Glomerular visceral epithelial cell (primary cell): ENCODE measurements at regions not wholly inside any gene's neighbourhood (a gene's known extent, or its start where the extent isn't known, plus 50 kb on each side); places are given as distances from the start of the nearest gene placed in this dataset.

Experiments used
- DNase-seq: peaks from one replicate; pipeline ENCODE4 v3.0.0-alpha.2; 2016; ENCODE audit errors: extremely low spot score

DNA sequence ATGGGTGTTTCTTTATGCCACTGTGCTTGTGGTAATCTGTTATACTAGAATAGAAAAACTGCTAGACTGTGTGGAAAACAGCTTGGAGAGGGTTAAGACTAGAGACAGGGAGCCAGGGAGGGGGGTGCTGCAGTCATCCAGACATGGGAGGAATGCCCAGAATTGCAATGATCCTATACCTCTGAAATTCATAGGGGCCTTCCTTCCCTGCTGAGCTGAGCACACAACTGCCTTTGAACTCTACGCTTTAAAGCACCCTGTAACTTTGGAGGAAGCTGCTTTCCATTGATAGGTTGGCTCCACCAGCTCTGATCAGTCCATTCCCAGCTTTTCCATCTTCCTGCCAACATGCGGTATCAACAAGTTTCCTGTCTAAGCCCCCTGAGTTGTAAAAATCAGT lies 155.9 kb upstream of the RASGEF1B start:
- peak; percentile 30 for DNase-seq

DNA sequence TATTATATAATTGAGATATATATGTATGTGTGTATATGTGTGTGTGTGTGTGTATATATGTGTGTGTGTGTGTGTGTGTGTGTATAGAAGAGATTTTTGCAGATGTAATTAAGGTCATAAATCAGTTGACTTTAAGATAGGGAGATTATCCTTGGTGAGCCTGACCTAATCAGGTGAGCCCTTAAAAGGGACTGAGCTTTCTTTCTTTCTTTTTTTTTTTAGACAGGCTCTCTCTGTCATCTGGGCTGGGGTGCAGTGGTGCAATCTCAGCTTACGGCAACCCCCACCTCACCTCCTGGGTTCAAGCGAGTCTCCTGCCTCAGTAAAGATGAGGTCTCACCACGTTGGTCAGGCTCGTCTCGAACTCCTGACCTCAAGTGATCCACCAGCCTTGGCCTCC lies 155.1 kb upstream of the RASGEF1B start:
- DNase-seq, result no peak

DNA sequence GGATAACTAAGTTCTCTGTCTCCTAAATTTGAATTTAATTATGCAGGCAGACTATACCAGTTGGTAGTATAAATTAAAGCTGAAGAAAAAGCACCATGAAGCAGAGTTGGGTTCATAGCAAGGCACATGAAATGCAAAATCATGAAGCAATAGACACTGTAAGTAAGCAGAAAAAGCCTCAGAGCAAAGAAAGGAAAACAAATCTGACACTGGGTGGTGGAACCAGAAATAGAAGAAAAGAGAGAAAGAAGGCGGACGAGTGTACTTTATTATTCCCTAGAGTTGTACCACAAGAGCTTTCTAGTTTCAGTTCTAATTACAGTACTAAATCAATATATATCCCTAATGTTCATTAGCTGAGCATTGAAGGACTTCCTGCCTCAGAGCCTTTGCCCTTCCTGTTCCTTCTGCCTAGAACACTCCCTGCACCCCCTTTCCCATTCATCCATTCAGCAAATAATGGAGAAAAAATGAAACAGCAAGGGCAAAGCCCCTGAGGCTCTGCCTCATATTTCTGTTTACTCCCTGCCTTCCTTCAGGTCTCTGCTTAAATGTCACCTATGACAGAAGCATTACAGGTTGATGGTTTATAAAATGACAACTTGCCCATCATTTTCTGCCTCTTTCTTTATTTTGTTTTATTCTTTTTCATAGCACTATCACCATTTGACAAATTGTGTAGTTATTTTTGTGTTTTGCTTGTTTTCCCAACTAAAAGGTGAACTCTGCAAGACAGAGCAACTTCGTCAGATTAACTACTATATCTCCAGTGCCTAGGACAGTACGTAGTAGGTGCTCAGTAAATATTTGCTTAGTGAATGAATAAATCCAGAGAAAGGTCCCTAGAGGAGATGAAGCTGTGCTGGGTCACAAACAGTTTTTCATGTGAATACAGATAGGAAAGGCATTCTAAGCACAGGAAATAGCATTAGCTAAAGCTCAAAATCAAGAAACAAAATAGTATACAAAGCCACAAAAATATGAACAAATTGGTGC lies 154.0 kb upstream of the RASGEF1B start:
- DNase-seq, result no peak

DNA sequence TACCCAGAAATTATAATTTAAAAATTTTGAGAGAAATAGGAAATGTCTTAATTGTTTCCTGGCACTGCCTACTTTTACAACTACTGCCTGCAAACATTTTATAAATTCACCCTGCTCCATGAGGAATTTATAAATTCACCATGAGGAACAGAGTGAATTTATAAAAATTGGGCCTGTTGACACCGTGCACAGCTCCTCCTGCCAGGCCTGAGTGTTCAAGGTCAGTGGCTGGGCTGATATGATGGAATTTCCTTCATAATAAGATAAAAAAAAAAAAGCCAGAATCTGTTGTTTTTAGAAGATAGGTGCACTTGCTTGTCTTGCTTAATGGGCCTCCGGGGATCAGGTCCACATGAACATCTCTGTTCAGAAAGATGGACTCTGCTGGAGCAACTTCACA lies 151.7 kb upstream of the RASGEF1B start:
- no peak for DNase-seq

DNA sequence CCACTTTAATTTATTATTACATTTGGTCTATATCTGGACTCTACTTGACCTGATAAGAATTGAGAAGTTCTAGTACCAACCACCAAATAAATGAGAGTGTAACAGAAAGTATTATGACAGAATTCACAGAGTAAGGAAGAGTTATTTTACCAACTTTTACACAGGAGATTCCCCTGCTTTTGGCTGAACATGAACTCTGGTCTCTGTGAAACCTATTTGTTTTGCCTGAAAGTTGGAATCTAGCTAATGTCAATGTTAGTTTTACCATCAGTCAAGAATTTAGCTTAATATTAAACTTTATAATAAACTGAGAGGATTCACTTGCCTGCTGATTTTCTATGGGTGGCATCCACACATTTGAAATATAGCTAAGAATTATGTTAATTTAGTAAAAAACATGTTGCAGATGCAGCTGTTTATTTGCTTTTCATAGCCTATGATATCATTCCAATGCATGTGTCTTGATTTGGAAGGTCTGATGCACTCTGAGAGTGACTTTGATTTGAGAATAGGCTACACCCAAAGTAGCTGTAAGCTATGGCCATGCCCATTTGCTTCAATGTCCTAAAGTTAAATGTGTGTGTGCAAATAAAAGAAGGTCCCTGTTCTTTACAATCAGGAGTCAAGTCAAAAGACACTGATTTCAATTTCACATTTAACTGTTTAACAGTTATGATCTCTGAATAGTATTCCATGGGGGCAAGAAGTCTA lies 150.9 kb upstream of the RASGEF1B start:
- DNase-seq, result no peak

DNA sequence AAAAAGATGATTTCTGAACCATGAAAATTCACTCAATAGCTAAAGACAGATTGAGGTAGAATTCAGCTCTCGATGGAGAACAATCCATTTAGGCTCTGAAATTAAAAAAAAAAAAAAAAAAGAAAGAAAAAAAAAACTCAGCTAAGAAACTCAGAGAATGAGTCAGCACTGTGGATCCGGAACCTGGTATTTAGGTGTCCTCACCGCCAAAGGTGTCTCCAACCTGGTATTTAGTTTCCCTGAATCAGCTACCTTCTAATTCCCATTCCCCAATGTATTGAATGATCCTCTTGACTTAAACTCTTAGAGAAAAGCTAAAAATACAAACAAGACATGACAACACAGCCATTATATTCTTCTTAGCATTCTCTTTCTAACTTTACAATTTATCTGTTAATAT lies 150.3 kb upstream of the RASGEF1B start:
- DNase-seq, result no peak

DNA sequence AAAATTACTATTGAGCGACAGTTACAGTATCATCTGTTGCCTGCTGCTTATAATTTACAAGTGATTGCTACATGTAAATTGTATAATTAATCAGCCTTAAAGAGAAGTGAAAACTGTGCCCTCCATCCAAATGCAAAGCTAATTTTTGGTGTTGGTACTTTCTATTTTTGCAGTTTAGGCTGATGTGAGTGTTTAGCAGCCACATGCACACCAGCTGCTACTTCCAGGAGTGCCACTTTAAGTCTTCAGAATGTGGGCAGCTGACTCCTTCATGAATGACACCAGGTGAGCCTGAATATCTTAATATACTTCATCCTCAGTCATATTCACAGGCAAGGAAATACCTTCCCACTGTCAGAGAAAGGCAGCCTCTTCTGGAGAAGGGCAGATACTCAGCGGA lies 149.8 kb upstream of the RASGEF1B start:
- DNase-seq, result no peak

DNA sequence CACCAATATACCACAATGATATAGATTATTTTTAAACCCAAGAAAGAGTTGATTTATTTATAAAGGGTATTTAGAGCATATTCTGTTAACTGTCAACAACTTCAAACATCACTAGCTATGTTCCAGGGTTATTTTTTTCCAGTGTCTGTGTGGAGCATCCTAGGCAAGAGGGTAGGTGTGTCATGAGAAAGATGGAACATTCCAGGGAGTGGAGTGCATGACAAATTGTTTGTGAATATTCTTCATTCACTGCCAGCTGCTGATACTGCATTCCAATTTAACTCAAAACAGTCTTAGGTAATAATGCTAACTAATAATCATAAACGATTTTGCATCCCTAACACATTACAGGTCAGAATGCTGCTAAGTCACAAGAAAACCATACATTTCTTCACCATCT lies 148.7 kb upstream of the RASGEF1B start:
- DNase-seq, result no peak

DNA sequence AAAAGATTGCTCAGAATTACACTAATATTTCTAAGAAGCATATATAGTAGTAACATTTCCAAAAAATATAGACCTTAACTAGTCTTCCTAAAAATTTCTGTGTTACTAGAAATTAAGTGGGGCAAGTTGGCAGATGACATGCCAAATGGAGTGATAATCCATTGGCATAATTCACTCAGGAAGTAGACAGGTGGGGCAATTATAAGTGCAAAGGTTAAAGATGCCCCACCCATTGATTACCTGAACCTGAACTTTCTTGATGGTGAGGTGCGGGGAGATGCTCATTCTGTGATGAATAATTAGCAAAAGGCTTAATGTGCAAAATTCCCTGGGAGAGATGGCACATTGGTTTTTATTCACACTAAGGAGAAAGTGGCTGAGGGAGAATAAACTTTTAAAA lies 145.8 kb upstream of the RASGEF1B start:
- no peak for DNase-seq

DNA sequence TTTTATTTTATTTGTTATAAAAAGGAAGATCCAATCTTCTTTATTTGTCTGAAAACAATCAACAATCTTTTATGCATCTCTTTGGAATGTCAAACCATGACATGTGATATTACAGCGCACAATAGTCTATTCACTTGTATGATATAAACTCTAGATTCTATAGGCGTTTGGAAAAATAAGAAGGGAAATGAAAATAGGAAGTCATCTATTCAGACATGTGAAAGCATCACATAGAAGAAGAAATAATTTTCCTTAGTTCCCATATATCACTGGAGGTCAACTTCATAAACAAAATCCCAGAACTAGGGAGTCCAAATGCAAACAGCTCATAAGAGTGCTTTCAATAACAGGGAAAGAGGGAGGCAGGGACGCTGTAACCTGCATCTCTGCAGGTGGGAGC lies 139.5 kb upstream of the RASGEF1B start:
- DNase-seq, result no peak

DNA sequence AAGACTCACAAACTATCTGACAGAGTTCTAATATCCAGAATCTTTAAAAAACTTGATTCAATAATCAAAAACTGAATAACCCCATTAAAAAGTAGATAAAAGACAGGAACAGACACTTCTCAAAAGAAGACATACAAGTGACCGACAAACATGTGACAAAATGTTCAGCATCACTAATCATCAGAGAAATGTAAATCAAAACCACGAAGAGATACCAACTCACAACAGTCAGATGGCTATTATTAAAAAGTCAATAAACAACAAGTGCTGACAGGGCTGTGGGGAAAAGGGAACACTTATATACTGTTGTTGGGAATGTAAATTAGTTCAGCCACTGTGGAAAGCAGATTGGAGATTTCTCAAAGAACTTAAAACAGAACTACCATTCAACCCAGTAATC lies 138.1 kb upstream of the RASGEF1B start:
- no peak for DNase-seq

DNA sequence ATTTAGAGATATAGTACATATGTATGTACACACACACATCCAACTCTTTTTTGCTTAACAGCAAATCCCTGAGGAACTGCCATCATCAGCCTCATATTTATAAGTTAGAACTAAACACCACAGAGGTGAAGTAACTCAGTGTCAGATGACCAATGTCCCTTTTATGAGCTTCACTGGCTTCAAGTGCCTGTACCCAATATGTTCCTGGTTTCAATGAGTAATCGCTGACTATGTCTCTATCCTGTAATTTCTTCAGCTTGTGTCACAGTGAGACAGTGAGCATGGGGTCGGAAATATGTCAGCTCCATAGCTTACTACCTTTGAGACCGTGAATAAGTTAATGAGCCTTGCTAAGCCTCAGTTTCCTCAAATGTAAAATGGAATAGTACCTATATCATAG lies 136.2 kb upstream of the RASGEF1B start:
- peak; percentile 32 for DNase-seq

DNA sequence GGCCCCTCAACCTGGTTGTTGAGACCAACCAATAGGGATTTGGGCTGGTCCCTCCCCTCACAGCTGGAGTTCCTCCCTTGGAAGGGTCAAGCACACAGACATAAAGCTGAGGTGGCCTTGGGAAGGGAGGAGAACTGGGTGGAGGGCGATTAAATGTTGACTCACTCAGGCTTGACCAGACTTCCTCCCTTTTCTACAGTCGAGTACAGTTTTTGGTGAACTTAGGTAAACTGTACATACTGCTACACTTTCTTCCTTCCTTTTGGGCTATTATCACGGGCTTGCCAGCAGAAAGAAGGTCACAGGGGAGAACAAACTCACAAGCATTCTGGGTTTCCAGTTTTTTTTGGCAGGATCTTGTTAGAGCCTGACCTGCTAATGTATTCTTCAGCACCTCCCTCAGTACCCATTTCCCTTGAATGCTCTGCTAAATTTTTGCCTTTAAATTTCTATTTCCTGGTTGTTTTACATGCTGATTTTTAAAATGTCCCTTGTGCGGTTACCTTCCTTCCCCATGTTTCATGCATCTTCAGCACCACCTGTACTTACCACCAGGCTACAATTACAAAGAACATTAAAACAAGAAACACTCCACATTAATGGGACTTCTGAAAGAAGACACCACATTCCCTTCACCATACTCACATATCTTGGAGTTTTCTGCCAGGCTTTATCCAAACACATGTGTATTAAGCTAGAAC lies 135.2 kb upstream of the RASGEF1B start:
- peak; percentile 30 for DNase-seq

DNA sequence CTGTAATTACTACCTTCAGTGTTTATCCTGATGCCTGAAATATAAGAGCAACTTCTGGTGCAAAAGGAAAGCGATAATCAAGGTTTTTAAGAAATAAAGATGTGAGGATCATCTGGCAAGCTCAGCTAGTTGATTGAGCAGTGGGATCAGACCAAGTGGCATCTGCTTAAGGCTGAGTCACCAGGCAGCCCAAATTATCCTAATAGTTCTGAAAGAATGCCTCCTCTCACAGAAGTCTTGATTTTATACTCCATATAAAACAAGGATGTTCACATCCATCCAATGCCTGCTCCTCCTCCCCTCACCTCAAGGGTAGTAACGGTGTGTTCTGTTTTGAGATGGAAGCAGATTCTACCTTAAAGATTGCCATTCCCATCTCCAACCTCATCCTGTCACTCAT lies 134.5 kb upstream of the RASGEF1B start:
- DNase-seq, result no peak

DNA sequence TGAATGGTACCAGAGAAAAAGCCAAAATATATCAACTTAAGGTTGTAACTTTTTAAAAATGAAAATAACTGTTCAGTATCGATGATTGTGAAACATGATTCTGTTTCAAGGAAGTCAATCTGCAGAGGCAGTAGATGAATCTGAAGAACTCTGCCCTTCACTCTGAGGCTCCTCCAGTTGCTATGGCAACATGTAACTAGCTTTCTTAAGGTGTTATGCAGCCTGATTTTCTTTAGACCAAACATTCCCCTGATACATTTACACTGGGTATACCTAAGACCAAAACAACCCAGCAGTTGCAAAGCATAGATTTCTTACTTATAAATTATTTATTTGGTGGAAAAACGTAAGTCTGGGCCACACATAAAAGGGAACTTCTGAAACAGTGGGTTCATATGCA lies 133.6 kb upstream of the RASGEF1B start:
- no peak for DNase-seq

DNA sequence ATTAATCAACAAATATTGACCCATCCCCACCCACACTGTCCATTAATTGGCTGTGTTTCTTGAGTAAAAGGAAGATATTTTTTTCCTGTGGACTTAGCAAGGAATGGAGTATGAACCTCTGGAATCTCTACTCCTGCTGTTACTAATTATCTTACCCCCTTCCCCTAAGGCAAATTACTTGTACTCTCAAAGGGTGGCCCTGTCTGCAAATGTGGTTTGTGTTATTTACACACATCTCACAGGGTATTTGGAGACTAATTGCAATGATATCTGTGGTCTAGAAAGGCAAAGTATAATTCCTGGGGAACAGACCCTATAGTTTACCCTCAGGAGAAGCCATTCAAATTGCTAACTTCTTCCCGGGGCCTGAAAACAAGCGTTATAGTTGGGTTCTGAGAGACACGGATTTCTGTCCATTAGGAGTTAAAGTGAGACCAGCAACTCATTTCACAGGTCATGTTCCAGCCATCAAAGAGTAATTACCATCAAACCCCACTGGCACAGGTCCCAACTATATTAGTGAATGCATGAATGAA lies 133.0 kb upstream of the RASGEF1B start:
- no peak for DNase-seq

DNA sequence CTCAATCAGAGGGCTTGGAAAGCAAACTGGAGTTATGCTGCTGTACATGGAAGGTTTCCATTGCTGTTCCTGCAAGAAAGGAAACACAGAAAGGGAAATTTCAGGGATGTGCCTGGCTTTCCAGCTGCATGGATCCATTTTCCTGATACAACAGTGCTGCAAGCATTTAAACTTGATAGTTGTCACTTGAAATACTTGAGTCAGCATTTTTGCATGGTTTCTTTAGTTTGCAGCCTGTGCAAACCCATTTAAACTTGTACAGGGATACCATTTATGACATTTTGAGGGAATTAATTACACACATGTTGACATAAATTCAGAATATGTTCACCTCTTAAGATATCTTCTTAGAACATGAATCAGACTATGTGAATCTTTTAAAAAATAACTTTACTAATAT lies 131.1 kb upstream of the RASGEF1B start:
- no peak for DNase-seq

DNA sequence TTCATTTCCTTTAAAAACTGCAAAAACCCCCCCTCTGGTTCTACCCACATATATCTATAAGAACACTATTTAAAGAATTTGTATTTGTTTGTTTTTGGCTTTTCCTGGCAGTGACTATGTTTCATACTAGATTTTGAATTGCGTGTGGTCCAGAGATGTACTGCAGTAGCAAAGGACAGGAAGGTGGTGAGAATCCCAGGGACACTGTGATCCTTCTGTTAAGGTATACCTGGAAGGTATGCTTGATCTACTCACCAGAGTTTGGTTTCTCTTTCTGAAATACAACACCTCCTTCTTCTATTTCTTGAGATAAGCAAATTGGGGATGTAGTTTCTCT lies 129.6 kb upstream of the RASGEF1B start:
- DNase-seq, result no peak

DNA sequence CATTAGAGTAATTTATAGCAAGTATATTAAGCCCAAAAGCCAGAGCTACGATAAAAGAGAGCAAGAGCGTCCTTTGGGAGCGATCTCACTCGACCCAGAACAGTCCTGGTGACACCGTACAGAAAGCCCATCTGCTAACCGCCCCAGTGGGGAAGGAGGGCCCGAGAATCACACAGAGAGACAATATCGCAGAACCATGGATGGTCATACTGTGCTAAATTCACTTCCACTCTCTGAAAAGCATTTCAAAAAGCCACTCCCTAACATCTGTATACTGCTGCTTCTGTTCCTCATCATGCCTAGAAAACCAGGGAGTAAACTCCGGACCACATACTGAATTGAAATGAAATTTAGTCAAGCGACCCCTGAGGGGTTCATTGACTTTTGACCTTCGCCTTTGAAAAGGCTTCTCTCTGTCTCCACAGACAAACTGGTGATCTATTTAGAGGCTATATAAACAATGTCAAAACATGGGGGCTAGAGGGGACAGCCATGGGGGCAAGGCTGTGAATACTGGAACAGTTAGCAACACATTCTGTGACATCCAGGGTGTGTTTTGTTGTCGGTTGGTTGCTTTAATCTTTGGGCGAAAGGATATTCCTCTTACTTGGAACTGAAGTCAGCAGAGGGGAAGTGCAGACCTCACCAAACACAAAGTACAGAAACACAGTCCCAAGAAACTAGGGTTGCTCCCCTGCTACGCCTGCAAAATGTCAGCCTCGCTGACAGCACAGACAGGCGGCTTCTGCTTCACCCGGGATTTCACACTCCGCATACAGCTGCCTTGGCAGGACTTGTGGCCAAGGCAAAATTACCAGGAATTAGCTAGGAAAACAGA lies 129.0 kb upstream of the RASGEF1B start:
- DNase-seq, result no peak

DNA sequence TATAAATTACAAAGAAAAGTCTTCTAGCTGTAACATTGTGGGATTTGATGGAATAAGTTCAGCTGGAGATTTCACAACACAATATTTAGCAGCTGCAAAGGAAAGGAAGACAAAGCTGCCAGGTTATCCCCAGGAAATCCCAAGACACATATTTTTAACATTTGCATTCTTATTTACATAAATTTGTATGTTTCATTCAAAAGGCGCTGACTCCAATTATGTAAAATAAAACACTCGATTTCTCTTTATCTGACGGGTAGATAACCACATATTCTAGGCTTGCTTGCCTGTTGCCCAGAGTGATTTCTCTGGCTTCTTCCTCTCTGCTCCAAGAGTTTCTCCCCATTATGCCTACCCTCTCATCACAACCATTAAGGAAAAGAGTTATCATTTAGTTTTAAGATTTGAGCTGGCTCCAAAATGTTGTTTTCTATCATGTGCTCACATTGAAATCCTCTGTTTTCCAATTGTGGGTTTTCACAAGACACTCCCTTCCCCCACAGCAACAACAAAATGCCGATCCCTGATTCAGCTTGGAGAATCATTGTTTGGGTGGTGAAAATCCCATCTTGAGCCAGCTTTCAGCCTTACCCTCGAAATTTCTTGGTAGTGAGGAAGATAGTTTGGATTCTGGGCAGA lies 128.2 kb upstream of the RASGEF1B start:
- no peak for DNase-seq
